NCI-H2196 (cell line): ENCODE measurements at regions not wholly inside any gene's neighbourhood (a gene's known extent, or its start where the extent isn't known, plus 50 kb on each side); places are given as distances from the start of the nearest gene placed in this dataset.

Experiments
- DNase-seq: peaks from one replicate; lab custom pipeline; 2025; ENCODE audit not compliant: unreplicated experiment; lab: John Stamatoyannopoulos, UW

DNA sequence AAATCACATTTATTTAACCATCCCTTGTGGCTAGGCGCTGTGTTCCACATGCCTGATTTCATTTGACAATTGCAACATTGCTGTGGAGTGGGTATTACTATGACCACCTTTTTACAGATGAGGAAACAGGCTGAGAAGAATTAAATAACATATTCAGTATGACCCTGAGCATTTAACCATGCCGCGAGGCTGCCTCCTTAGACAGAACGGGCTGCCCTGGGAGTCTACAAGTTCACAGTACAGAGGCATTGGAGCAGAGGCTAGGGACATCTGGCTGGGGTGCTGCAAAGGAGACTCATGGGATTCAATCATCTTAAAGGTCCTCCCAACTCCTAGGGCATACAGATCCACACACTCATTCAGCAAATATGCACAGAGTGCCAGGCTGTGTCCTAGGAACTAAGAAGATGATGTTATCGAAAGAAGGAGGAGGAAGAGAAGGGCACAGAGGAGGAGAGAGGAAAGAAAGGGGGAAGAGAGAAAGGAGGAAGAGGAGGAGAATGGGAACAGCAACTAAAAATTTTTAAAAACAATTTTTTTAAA is 164.7 kb upstream of the CCND2 start:
- no peak for DNase-seq

DNA sequence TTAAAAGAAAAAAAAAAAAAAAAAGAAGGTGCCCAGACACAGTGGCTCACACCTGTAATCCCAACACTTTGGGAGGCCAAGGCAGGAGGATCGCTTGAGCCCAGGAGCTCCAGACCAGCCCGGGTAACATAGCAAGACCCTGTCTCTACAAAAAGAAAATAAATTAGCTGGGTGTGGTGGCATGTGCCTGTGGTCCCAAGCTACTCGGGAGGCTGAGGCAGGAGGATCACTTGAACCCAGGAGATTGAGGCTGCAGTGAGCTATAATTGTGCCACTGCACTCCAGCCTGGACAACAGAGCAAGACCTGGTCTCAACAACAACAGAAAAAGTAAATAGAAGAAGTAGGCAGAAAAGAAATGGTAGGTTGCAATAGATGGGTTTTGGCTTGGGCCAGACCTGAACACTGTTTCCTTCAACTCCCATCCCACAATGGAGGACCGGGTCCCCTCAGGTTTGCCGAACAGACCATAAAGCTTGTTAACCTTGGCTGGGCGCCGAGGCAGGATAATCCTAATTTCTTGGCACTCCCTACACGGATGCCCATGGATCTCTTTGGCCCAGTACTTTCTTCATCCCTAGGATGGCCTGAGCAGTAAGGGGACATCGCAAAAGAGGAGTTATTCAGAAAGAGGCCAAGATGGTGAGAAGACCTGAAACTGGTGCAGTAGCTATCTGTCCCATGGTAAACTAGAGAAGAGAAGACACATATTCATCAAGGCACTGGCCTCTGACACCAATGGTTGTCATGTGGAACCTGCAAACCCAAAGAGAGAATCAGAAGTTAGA is 165.5 kb upstream of the CCND2 start:
- DNase-seq: no peak

DNA sequence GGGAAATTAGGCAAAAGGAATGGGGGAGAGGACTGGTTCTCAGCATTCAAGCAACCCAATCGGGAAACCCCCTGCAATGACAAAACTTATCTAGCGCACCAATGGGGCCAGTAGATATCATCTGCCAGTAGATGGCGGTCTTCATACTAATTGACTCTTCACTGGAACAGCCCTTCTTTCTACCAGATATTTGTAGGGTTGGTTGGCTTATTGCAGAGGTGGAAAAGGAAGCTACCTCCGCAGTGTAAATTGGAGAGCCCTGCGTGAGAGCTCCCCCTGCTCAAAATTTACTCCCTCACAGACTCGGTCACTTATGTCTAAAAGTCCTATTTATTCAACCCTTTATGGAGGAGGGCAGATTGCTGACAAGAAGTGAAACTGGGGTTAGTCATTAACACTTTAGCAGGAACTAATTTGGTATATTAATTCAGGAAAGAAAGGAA is 166.1 kb upstream of the CCND2 start:
- DNase-seq: no peak

DNA sequence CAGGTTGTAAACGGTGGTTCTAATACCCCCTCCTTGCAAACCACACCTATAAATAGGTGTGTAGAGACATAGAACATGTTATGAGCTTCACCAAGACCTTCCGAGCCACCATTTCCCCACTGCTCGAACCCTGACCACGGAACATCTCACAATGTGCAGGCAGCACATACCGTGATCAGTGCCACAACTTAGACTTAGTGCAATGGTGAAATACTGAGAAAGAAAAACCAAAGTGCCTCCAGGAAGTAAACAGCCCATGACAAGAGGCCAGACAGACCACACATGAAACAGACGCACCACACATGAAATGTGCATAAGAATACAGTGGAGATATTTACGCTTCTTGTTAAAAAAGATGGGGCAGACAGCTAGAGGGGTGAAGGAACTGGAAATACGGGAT is 166.9 kb upstream of the CCND2 start:
- DNase-seq: no peak

DNA sequence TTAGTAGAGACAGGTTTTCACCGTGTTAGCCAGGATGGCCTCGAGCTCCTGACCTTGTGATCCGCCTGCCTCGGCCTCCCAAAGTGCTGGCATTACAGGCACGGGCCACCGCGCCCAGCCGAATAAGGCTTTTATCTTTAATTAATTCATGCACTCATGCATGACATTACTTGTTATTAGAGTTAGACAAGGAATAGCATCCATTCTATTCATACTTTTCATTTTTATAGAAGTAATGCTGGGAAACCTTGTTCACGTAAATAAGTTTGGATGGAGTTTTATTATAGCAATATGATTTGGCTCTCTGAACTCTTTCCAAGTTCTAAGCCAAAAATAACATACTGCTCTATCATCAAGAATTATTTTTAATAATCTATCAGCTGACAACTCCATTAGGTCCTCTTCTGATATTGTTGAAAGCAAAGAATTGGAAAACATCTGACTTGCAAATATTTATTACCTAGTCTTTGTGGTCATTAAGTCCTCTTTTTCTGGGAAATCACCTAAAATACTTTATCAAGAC is 168.8 kb upstream of the CCND2 start:
- DNase-seq: no peak

DNA sequence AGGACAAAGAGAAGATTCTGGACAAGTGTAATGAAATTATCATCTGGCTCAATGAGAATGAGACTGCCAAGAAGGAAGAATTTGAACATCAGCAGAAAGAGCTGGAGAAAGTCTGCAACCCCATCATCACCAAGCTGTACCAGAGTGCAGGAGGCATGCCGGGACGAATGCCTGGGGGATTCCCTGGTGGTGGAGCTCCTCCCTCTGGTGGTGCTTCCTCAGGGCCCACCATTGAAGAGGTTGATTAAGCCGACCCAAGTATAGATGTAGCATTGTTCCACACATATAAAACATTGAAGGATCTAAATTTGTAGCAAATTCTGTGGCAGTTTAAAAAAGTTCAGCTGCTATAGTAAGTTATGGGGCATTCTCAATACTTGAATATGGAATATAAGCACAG is 174.3 kb upstream of the CCND2 start:
- no peak for DNase-seq

DNA sequence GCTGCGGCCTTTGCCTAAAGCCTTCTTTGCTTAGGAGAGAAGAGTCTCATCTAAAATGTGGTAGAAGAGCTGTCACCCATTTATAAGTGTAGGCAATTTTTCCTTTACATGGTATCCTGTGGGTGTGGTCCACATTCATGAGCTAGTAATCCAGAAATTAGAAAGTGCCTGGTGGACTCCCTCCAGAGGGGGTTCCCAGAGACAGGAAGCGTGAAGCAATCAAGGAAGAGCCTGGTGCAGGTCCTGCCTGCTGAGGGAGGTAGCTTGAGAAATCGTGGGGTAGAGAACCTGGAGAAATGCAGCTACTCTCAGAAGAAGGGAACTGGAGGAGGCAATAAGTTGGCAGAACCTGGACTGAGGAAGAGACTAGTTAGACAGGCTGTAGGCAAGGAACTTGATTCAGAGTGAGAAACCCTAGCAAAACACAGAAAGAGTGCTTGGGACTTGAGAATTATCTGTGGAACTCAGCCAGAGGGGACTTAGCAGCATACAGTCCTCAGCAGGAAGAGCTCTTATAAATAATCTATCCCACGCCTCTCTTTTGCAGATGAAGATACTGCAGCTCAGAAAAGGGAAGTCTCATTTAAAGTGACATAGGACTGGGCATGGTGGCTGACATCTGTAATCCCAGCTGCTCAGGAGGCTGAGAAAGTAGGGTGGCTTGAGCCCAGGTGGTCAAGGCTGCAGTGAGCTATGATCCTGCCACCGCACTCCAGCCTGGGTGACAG is 182.4 kb upstream of the CCND2 start:
- no peak for DNase-seq

DNA sequence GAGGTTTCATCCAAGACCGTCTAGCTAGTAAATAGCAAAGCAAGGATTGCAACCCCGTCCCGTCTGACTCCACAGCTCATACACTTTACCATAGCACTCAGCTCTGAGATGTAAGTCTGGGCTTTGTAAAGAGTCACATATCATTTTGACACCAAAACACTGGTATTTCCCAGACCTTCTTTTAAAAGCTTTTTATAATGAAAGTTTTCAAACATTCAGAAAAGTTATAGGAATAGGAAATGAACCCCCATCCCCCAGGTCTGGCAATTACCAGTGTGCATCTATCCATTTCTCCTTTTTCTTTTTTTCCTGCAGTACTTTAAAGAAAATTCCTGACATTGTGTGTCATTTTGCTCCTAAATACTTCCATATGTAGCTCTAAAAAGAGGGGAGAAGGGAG is 183.6 kb upstream of the CCND2 start:
- no peak for DNase-seq

DNA sequence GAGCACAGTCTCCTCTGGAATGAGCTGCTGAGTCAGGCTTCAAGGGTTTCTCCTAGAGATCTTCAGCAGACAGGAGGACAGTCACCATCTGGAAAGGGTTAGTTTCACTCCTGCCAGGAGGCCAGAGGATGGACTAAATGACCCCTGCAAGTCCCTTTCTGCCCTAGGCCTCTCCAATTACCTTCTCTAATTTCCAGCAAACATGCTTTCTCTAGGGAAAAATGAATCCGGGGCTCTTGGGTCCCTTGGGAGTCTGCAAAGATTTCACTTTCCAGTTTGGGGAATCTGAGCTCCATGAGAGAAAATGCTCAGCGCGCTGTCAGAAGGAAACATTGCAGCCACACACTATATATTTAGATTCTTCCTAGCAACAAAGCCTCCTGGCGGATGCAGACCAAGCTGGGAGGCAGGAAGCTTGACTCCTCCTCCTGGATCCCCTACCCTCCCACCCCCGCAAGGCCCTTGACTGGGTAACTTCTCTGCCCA is 184.4 kb upstream of the CCND2 start:
- DNase-seq: no peak

DNA sequence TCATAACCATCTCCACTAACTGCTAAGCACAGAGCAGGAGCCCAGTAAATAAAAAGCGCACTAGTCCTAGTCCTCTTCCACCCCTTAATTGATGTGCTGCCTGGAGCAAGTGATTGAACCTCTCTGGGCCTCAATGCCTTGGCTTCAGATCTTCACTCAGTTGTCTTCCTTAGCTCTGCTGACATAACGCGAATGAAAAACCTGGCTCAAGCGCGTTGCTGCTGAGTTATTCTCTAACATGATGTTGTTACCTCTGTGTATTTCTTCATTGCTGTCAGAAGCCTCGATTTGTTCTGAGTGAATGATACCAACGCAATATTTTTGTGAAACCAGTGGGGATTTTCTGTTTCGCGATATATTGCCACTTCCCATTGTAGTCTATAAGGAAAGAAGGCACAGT is 185.1 kb upstream of the CCND2 start:
- no peak for DNase-seq

DNA sequence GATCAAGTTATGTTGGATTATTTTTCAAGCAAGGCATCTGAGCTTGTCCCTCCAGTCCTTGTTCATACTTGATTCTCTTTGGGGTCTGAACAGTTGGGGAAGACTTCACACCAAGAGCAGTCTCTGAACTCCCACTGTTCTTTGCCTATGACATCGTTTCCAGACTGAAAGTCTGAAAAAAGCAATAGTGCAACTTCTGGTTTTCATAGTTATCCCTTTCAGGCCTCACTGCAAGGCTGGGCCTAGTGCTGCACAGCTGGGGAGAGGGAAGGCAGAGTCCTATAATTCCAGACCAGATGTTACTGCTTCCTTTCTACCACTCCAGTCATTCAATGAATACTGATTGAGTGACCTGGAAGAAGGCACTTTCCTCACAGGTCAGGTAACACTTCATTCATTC is 187.1 kb upstream of the CCND2 start:
- no peak for DNase-seq

DNA sequence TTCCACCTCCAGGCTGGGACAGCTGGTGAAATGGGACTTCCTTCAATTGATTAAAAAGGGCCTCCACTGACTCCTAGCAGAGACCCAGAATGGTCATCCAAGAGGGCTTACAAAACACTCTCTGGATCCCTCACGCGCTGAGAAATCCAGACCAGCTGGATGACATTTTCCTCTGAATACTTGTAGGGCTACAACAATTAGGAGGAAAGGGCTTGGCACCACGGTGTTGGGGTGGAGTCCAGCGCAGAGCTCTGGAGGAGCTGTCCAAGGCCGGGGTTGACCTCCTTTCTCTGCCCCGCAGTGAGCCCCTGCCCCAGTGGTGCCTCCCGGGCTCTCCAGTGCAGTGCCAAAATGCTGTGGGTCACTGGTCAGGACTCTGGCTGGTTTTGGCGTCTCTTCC is 189.0 kb upstream of the CCND2 start:
- no peak for DNase-seq

DNA sequence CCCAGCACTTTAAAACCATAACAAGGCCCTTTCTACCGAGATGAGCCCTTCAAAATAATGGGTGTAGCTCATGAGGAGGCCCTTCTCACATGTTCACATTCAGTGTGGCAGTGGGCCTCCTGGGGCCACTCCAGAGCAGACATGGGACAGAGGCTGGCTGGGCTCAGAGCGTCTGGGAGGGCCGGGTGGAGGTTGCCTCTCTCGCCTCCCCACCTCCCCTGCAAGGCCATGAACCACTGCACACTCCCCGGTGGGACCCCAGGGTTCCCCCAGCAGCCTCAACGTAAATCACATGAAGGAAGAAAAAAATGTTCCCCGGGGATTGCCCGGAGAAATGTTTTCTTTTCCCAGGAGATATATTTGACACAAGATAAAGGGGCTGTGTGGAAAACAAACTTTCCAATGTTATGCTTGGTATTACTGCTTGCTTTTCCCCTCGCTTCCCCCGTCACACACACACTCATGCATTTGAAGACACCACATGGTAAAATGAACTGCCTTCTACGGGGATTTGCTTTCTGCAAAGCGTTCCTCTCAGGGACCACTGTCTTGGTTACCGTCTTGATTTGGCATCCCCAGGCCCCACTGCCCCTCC is 190.7 kb upstream of the CCND2 start:
- no peak for DNase-seq

DNA sequence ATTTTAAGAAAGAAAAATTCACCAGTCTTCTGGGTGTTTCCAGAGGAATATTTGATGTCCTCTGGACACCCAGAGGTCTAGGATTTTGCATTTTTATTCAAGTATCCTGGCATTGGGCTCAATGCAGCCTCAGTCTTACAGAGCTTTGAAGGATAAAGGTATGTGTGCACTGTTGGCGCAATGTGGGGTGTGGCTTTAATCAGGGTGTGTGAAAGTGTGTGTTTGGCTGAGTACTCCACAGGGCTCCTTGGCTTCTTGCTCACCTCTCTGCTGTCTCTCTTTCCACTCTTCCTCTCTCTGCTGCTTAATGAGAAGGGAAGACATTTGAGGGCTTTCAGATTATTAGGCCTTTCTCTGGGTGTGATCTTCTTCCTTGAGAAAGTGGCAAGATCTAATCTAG is 193.3 kb upstream of the CCND2 start:
- DNase-seq: no peak

DNA sequence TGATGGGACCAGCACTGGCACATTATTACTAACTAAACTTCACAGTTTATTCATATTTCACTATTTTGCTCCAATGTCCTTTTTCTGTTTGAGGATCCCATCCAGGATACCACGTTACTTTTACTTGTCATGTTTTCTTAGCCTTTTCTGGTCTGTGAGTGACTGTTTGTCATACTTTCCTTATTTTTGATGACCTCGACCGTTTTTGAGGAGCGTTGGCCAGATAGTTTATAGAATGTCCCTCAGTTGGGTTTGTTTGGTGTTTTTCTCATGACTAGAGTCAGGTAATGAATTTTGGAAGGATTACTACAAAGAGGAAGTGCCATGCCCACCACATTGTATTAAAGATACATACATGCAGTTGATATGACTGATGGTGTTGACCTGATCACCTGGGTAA is 199.4 kb upstream of the CCND2 start:
- DNase-seq: no peak

DNA sequence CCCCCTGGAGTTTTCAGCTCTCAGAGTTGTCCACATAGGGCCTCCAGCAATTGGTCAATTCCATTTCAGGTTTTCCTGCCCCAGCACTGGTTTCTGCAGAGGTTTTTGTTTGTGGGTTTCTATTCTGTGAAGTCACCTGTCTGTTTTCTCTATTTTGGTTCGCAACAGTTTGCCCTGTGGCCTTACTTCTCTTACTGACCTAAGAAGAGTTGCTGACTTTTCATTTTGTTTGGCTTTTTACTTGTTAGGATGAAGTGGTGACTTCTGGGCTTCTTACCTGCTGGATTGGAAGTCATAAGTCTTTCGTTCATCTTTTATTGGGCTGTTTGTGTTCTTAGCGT is 196.4 kb upstream of the PARP11 start:
- no peak for DNase-seq

DNA sequence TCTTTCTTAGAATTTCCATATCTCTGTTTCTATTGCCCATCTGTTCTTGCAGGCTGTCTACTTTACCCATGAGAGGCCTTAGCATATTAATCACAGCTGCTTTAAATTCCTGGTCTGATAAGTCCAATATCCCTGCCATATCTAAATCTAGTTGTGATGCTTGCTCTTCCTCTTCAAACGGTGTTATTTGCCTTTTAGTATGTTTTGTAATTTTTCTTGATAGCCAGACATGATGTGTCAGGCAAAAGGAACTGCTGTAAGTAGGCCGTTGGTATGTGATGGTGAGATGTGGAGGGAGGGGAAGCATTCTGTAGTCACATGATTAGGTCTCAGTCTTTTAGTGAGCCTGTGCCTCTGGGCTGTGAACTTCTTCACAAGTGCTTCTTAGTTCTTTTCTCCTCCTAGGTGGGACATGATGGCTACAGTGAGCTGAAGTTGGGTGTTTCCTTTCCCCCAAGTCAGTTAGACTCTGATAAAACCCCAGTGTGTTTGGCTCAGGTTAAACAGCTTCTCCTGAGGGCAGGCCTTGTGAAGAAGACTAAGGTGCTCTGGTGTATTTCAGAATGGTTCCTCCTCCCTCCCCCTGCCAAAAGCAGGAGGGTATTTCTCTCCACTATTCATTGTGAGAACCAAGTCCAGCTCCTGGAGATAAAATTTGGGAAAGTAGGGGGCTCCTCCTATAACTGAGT is 195.9 kb upstream of the PARP11 start:
- DNase-seq: no peak

DNA sequence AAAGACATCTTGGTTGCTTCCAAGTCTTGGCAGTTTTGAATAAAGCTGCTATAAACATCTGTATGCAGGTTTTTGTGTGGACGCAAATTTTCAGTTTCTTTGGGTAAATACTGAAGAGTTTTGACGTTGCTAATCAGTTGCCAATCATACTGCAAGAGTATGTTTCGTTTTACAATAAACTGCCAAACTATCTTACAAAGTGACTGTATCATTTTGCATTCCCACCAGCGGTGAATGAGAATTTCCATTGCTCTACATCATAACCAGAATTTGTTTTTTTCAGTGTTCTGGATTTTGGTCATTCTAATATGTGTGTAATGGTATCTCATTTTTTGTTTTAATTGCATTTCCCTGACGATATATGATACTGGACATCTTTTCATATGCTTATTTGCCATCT is 190.8 kb upstream of the PARP11 start:
- no peak for DNase-seq

DNA sequence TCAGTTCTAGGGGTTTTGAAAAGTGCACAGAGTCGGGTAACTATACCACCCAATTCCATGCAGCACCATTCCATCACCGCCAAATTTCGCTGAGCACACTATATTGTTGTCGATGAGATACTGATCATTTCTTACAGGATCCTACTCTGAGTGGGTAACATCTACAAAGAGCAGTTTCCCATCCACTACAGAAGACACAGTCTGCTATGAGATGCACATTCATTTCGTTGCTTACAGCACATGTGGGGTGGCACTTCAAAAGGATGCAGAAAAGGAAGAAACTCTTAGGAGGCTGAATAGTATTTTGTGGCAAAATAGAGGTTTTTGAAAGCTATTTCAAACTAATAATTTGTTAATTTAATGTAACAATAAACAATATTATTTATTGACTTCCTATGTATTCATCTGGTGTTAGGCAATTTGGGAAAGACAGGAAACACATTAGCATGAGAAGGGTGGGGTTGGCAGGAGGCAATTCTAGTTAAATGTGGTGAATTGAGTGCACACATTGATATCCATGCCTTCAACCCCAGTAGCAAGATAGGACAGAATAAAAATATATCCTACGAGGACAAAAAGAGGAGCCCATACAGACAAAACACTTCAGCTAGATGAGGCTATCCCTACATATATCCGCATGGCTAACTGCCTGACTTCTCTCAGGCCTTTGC is 186.8 kb upstream of the PARP11 start:
- no peak for DNase-seq
